CD4-positive, alpha-beta T cell treated with Interleukin-21 for 1 hour (primary cell): ENCODE measurements at regions not wholly inside any gene's neighbourhood (a gene's known extent, or its start where the extent isn't known, plus 50 kb on each side); places are given as distances from the start of the nearest gene placed in this dataset.

Source experiments
- DNase-seq: peaks from one replicate; pipeline ENCODE4 v3.0.0-alpha.2; 2020

GRCh38 chr2:12300019-12300602 is 416.6 kb upstream of the TRIB2 start:
- no peak for DNase-seq

DNA sequence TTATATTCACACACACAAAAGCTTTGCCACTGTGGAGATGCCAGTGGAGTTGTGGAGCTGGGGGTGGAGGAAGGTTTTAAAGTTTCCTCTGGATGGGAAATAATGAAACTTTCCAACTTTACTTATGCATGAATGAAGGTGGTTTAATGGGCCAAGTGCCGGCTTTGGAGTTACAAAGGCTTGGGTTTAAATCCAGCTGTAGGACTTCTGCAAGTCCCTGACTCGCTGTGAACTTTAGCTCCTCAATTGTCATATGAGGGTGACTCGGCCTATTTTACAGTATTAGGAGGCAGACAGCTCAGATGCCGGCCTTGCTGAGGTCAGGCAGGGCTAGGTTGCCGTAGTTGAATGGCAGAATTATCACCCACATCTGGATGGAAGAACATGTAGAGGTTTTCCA is 415.8 kb upstream of the TRIB2 start:
- DNase-seq: no peak

DNA sequence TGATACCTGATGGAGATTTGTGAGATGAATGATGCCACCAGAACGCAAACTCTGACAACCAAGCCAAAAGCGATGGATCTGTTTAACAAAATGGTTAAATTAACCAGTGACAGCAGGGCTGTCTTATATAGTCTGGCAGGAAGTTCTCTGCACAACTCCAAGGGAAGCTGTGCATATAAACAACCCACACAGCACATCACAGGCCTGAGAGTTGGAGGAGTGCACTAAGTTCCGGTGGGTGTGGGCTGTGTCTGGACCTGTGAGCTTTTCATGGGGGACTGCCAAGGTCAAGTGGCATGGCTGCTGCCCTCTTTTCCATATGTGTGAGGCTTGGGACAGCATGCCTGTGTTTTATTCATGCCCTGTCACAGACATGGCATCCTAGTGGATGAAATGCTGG is 414.6 kb upstream of the TRIB2 start:
- no peak for DNase-seq

DNA sequence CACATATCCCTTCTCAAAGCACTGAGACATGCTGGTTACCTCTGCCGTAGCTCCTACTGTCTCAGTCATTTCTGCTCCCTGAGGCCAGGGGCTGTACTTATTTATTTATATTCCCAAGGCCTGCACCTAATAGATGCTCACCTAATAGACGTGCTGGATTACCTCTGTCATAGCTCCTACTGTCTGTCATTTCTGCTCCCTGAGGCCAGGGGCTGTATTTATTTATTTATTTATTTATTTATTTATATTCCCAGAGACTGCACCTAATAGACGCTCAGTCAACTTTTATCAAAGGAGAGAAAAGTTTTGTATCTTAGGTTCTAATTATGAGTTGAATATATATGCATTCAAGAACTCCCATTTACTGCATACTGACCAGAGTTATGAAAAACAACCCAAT is 414.0 kb upstream of the TRIB2 start:
- DNase-seq: no peak

- peak; percentile 17 for DNase-seq
Measured at GRCh38 chr2:12303181-12304030, 413.3 kb upstream of the TRIB2 start.

- no peak for DNase-seq
Measured at GRCh38 chr2:12304564-12305171, 412.1 kb upstream of the TRIB2 start.

GRCh38 chr2:12305931-12306330 is 410.8 kb upstream of the TRIB2 start:
- DNase-seq: no peak

- no peak for DNase-seq
Measured at GRCh38 chr2:12310399-12310798, 406.3 kb upstream of the TRIB2 start.

- DNase-seq: no peak
Measured at GRCh38 chr2:12313445-12314126, 403.1 kb upstream of the TRIB2 start.

- no peak for DNase-seq
Measured at GRCh38 chr2:12314127-12314760, 402.5 kb upstream of the TRIB2 start.

- DNase-seq: no peak
Measured at GRCh38 chr2:12315224-12315623, 401.5 kb upstream of the TRIB2 start.

- DNase-seq: no peak
Measured at GRCh38 chr2:12316476-12316875, 400.3 kb upstream of the TRIB2 start.

GRCh38 chr2:12317286-12317685 is 399.4 kb upstream of the TRIB2 start:
- no peak for DNase-seq

DNA sequence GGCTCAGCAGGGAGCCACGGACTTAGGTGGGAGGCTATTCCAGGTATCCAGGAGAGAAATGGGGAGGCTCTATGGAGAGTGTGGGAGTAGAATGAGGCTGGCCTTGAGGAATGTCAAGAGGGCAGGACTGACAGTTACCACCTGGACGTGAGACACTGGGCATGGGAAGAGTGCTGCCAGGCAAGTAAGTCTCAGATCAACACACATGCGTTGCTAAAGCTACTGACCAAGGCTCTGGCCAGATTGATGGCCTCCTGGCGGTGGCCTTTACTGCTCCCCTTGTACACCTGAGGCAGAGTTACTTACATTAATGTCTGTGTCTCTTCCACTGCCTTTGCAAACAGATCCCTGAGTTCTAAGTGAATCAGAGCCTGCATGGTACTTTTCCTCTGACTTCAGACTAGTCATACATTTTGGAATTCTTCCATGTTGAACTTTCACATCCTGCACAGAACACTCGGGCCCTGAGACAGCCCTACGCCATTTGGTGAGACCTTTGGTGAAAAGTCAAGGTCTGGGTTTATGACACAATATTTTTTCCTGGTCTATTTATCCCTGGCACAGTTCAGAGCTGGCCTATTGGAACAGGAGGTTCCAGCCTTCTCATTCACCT is 398.8 kb upstream of the TRIB2 start:
- no peak for DNase-seq

- no peak for DNase-seq
Measured at GRCh38 chr2:12318427-12319057, 398.2 kb upstream of the TRIB2 start.

GRCh38 chr2:12320027-12320734 is 396.6 kb upstream of the TRIB2 start:
- DNase-seq: no peak

GRCh38 chr2:12320991-12321641 is 395.6 kb upstream of the TRIB2 start:
- no peak for DNase-seq

GRCh38 chr2:12321886-12322285 is 394.9 kb upstream of the TRIB2 start:
- DNase-seq: no peak

- no peak for DNase-seq
Measured at GRCh38 chr2:12325806-12326205, 390.9 kb upstream of the TRIB2 start.

DNA sequence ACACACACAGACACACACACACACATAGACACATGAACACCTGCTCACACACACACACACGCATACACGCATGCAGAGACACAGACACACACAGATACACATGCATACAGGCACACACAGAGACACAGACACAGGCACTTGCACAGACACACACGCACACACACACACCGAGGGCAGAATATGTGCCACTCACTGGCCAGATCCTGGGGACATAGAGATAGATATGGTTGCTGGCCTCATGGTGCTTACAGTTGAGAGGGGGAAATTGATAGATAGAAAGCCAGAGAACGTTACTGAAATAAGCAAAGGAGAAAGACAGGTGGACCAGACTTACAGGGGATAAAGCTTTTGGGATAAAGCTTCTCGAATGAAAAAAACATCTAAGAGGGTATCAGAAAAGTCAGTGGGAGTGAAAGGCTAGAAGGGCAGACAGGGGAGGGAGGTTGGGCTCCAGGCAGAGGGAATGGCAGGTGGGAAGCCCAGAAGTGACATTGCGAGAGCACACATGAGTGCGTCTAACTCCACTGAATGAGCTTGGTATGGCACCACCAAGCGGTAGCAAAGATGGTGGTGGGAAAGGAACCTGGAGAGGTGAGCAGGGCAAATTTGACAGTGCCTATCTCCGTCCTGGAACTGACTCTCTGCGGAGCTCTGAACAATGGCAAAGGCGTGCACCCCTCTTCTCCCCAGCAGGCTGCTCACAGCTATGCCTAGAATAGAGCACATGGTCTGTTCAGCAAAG is 390.1 kb upstream of the TRIB2 start:
- DNase-seq: no peak
